ENCODE measurements at regions not wholly inside any gene's neighbourhood (a gene's known extent, or its start where the extent isn't known, plus 50 kb on each side); places are given as distances from the start of the nearest gene placed in this dataset.

DNA sequence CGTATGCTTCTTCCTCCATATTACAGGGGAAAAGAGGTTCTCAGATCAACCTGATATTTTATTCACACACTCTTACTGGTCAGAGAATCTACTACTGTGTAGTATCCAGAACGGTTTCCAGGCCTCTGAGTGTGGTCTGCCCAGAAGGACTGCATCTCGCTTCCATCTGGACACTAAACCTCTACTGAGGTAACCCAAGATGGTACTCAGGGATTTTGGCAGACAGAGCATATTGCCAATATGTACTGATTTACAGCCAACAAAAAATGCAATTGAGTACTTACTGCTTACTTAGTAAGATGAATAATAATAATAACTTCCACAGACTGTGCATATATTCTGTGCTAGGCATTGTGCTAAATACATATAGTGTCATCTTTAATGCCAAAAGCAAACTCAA lies 55.8 kb downstream of the CYRIA start:
- H3K36me3 Mint-ChIP-seq, result peaks cover 8% of the 10 kb centered on the region
- peaks cover 4% of the 10 kb centered on the region for H3K27me3 Mint-ChIP-seq
- DNase-seq (ENCODE audit: extremely low spot score, unreplicated experiment), result no peak
- peaks cover 11% of the 10 kb centered on the region for H3K4me1 Mint-ChIP-seq (ENCODE audit: unreplicated experiment)
- H3K4me3 Mint-ChIP-seq, result no peak overlapping the region
- no peaks in the 10 kb centered on the region for H3K9me3 Mint-ChIP-seq
- TF ChIP-seq, protein P1, sequence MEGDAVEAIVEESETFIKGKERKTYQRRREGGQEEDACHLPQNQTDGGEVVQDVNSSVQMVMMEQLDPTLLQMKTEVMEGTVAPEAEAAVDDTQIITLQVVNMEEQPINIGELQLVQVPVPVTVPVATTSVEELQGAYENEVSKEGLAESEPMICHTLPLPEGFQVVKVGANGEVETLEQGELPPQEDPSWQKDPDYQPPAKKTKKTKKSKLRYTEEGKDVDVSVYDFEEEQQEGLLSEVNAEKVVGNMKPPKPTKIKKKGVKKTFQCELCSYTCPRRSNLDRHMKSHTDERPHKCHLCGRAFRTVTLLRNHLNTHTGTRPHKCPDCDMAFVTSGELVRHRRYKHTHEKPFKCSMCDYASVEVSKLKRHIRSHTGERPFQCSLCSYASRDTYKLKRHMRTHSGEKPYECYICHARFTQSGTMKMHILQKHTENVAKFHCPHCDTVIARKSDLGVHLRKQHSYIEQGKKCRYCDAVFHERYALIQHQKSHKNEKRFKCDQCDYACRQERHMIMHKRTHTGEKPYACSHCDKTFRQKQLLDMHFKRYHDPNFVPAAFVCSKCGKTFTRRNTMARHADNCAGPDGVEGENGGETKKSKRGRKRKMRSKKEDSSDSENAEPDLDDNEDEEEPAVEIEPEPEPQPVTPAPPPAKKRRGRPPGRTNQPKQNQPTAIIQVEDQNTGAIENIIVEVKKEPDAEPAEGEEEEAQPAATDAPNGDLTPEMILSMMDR (conservative IDR thresholded peaks at IDR 0.05), result no peak
- H3K27ac Mint-ChIP-seq, result no peak overlapping the region

DNA sequence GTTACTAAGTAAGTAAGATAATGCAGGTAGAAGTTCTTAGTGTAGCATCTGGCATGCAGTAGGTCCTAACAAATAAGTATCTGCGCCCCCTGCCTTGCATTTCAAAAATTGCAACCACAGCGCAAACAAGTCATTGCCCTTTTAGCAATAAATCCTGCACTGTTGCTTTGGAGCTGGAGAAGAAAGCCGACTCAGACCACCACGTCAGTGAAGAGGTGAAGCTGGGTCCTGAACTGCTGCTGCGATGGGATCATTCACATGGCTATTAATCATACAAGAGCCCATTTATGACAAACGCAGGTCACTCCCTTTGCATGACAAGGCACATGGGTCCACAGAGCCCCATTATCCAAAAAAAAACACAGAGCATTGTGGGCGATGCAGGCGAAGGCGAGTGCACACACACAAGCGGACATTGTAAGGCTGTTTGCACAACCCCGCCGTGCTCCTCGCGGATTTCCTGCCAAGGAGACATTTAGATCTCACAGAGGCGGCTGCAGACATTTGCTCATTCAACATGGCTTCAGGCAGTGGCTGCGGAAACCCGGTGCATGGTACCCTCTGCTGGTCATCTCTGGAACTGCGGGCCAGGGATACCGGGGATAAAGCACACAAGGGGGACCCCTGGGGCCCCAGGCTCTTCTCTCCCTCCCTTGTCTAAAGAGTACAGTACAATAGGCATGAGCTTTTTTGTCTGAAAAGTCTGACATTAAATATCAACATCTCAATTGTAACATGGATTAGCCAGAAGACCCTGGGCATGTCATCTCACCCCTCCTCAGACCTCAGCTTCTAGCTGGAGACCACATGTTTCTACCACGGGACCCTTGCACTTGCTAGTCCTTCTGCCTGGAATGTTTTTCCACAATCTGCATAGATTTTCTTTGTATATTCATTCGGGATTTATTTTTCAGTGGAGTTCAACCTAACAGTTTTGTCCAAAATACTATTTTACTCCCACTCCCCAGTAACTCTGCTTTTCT lies 56.7 kb downstream of the CYRIA start:
- peak overlapping the region; percentile 94 for H3K4me3 Mint-ChIP-seq
- peaks cover 11% of the 10 kb centered on the region for H3K4me1 Mint-ChIP-seq (ENCODE audit: unreplicated experiment)
- DNase-seq (ENCODE audit: extremely low spot score, unreplicated experiment), result peak; percentile 93
- H3K27ac Mint-ChIP-seq, result peak overlapping the region; percentile 88
- H3K9me3 Mint-ChIP-seq, result no peaks in the 10 kb centered on the region
- H3K36me3 Mint-ChIP-seq, result peaks cover 8% of the 10 kb centered on the region
- TF ChIP-seq, protein P1 (conservative IDR thresholded peaks at IDR 0.05), result peak; percentile 86
- H3K27me3 Mint-ChIP-seq, result peaks cover 4% of the 10 kb centered on the region

DNA sequence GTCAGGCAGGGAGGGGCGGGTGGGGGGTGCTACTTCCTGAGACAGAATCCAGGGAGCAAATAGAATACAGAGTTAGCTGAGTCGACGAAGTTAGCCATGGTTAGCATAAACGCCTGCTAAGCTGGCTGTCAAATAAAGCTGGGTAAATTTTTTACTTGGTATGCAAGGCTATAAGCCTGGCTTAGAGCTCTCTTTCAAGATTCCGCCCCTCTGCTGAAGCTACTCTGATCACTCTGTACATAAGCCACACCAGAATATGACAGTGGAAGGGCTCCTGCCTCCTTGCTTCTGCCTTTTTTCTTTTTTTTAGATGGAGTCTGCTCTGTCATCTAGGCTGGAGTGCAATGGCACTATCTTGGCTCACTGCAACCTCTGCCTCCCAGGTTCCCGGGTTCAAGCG lies 58.3 kb downstream of the CYRIA start:
- H3K4me1 Mint-ChIP-seq (ENCODE audit: unreplicated experiment), result peaks cover 11% of the 10 kb centered on the region
- H3K9me3 Mint-ChIP-seq, result no peaks in the 10 kb centered on the region
- DNase-seq (ENCODE audit: extremely low spot score, unreplicated experiment), result no peak
- peaks cover 8% of the 10 kb centered on the region for H3K36me3 Mint-ChIP-seq
- H3K4me3 Mint-ChIP-seq, result no peak overlapping the region
- no peak overlapping the region for H3K27ac Mint-ChIP-seq
- TF ChIP-seq, protein P1 (conservative IDR thresholded peaks at IDR 0.05), result no peak
- H3K27me3 Mint-ChIP-seq, result peaks cover 4% of the 10 kb centered on the region

DNA sequence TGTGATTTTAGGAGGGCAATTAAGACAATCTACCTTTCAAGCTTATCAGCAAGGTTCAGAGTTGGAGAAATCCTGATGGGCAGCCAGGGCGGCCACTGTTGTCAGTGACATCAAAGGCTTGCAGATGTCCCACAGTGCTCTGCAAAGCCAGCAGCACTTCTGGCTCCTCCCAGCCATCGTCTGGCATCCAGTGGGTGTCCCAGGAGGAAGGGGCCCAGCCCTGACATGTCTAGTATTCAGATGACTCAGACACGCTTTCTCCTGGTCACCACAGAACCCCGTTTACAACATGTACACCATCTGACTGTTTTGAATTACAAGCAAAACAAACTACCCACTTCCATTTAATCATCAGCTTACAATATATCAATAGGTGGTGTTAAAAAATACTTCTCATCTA lies 61.4 kb downstream of the CYRIA start:
- Mint-ChIP-seq H3K36me3 (peaks cover 5% of the 10 kb centered on the region), H3K4me1 (ENCODE audit: unreplicated experiment) (peaks cover 11% of the 10 kb centered on the region), H3K4me3 (no peak overlapping the region), H3K27ac (no peak overlapping the region), H3K27me3 (peaks cover 4% of the 10 kb centered on the region), H3K9me3 (no peaks in the 10 kb centered on the region)
- DNase-seq (ENCODE audit: extremely low spot score, unreplicated experiment), result no peak
- TF ChIP-seq, protein P1 (conservative IDR thresholded peaks at IDR 0.05), result no peak

DNA sequence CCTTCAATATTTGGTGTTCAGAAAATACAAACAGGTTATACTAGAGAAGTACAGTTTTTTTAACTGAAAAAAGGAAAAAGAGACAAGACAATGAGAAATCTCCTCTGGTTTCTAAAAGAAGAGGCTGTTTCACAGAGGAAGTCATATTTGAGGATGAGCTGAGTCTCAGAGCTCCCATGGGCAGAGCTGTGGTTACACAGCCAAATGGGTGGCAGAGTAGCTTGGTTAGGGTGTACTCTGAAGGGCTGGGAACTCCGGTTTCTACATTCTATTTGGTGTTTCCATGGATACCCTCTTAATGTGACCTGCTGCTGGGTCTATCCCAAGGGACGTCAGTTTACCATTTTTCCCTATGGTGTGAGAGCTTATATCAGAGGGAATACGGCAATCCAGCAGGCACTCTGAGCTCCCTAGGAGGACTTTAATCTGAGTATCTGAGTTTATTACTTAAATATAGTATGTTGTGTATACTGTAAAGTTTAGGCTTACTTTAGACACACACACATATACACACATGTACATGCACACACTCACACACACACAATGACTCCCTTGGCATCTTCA lies 74.2 kb downstream of the CYRIA start:
- TF ChIP-seq, protein P1 (conservative IDR thresholded peaks at IDR 0.05), result no peak
- DNase-seq (ENCODE audit: extremely low spot score, unreplicated experiment), result no peak
- Mint-ChIP-seq H3K27ac (no peak overlapping the region), H3K4me3 (no peak overlapping the region), H3K36me3 (no peaks in the 10 kb centered on the region), H3K27me3 (no peaks in the 10 kb centered on the region), H3K9me3 (no peaks in the 10 kb centered on the region), H3K4me1 (ENCODE audit: unreplicated experiment) (peaks cover 9% of the 10 kb centered on the region)

All from type B pancreatic cell (in vitro differentiated cells).